ENCODE measurements at regions not wholly inside any gene's neighbourhood (a gene's known extent, or its start where the extent isn't known, plus 50 kb on each side); places are given as distances from the start of the nearest gene placed in this dataset.

GRCh38 chr11:22049276-22049675 is 143.6 kb upstream of the ANO5 start:
- Mint-ChIP-seq H3K4me3 (ENCODE audit: unreplicated experiment) (no peak overlapping the region), H3K27ac (ENCODE audit: unreplicated experiment) (no peak overlapping the region), H3K9me3 (ENCODE audit: unreplicated experiment) (no peaks in the 10 kb centered on the region), H3K36me3 (ENCODE audit: insufficient read depth, unreplicated experiment) (no peaks in the 10 kb centered on the region), H3K27me3 (ENCODE audit: insufficient read depth, unreplicated experiment) (peaks cover 2% of the 10 kb centered on the region), H3K4me1 (ENCODE audit: low read depth, unreplicated experiment) (no peaks in the 10 kb centered on the region)
- intact Hi-C loops (cut with micrococcal nuclease; ENCODE audit: unreplicated experiment): no loop called here
- no TSS peak for BruUV-seq (replicated peaks)
- POLR2A ChIA-PET: no interaction called here
- CTCF ChIA-PET: no interaction called here
- H3K9me3 ChIP-seq: no peaks in the 10 kb centered on the region
- no peaks in the 10 kb centered on the region for H3K27me3 ChIP-seq (replicated peaks; ENCODE audit: control insufficient read depth, insufficient read depth, low read length)
- TF ChIP-seq, protein P1, sequence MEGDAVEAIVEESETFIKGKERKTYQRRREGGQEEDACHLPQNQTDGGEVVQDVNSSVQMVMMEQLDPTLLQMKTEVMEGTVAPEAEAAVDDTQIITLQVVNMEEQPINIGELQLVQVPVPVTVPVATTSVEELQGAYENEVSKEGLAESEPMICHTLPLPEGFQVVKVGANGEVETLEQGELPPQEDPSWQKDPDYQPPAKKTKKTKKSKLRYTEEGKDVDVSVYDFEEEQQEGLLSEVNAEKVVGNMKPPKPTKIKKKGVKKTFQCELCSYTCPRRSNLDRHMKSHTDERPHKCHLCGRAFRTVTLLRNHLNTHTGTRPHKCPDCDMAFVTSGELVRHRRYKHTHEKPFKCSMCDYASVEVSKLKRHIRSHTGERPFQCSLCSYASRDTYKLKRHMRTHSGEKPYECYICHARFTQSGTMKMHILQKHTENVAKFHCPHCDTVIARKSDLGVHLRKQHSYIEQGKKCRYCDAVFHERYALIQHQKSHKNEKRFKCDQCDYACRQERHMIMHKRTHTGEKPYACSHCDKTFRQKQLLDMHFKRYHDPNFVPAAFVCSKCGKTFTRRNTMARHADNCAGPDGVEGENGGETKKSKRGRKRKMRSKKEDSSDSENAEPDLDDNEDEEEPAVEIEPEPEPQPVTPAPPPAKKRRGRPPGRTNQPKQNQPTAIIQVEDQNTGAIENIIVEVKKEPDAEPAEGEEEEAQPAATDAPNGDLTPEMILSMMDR (IDR thresholded peaks at IDR 0.05; ENCODE audit: insufficient read depth in 1 of 2, low read depth in 1 of 2, low read length in 1 of 2, severe bottlenecking in 1 of 2, unreplicated experiment in 1 of 2): no peak
- no peak for DNase-seq
- no peak overlapping the region for H3K4me3 ChIP-seq (ENCODE audit: low read depth, low read length)
- no peaks in the 10 kb centered on the region for H3K4me1 ChIP-seq
- H3K36me3 ChIP-seq (ENCODE audit: control insufficient read depth, insufficient read depth, low read length): no peaks in the 10 kb centered on the region

DNA sequence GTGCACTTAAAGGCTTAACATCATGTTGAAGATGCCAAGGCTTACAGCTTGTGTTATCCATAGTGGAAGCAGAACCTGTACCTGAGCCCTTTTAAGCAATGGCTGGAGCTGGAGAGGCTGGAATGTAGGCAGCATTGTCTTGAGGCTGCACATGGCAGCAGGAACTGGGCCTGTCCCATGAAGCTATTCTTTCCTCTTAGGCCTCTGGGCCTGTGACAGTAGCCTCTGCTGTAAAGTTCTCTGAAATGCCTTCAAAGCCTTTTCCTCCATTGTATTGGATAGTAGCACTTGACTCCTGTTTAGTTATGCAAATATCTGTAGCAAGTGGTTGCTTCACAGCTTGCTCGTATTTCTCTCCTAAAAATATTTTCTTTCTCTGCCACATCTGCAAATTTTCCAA is 127.4 kb upstream of the ANO5 start:
- intact Hi-C loops (cut with micrococcal nuclease; ENCODE audit: unreplicated experiment): no loop called here
- POLR2A ChIA-PET: no interaction called here

GRCh38 chr11:22069844-22070243 is 123.0 kb upstream of the ANO5 start:
- no peaks in the 10 kb centered on the region for H3K36me3 Mint-ChIP-seq (ENCODE audit: insufficient read depth, unreplicated experiment)
- H3K4me1 Mint-ChIP-seq (ENCODE audit: low read depth, unreplicated experiment): no peaks in the 10 kb centered on the region
- intact Hi-C loops (cut with micrococcal nuclease; ENCODE audit: unreplicated experiment): no loop called here
- H3K9me3 ChIP-seq: no peaks in the 10 kb centered on the region
- no peaks in the 10 kb centered on the region for H3K4me1 ChIP-seq
- no peak overlapping the region for H3K27ac Mint-ChIP-seq (ENCODE audit: unreplicated experiment)
- no peaks in the 10 kb centered on the region for H3K27me3 ChIP-seq (replicated peaks; ENCODE audit: control insufficient read depth, insufficient read depth, low read length)
- no peak for DNase-seq
- no peak overlapping the region for H3K4me3 Mint-ChIP-seq (ENCODE audit: unreplicated experiment)
- POLR2A ChIA-PET: no interaction called here
- no peaks in the 10 kb centered on the region for H3K36me3 ChIP-seq (ENCODE audit: control insufficient read depth, insufficient read depth, low read length)
- TF ChIP-seq, protein P1 (IDR thresholded peaks at IDR 0.05; ENCODE audit: insufficient read depth in 1 of 2, low read depth in 1 of 2, low read length in 1 of 2, severe bottlenecking in 1 of 2, unreplicated experiment in 1 of 2): no peak
- no TSS peak for BruUV-seq (replicated peaks)
- CTCF ChIA-PET: no interaction called here
- no peaks in the 10 kb centered on the region for H3K27me3 Mint-ChIP-seq (ENCODE audit: insufficient read depth, unreplicated experiment)
- no peak overlapping the region for H3K4me3 ChIP-seq (ENCODE audit: low read depth, low read length)
- no peaks in the 10 kb centered on the region for H3K9me3 Mint-ChIP-seq (ENCODE audit: unreplicated experiment)

More for the DNA sequence above, 127.4 kb upstream of the ANO5 start:
- no peak for DNase-seq
- Mint-ChIP-seq H3K36me3 (ENCODE audit: insufficient read depth, unreplicated experiment) (no peaks in the 10 kb centered on the region), H3K9me3 (ENCODE audit: unreplicated experiment) (no peaks in the 10 kb centered on the region), H3K4me3 (ENCODE audit: unreplicated experiment) (no peak overlapping the region), H3K27ac (ENCODE audit: unreplicated experiment) (no peak overlapping the region), H3K27me3 (ENCODE audit: insufficient read depth, unreplicated experiment) (no peaks in the 10 kb centered on the region), H3K4me1 (ENCODE audit: low read depth, unreplicated experiment) (no peaks in the 10 kb centered on the region)
- Histone ChIP-seq H3K27me3 (replicated peaks; ENCODE audit: control insufficient read depth, insufficient read depth, low read length) (no peaks in the 10 kb centered on the region), H3K36me3 (ENCODE audit: control insufficient read depth, insufficient read depth, low read length) (no peaks in the 10 kb centered on the region), H3K4me1 (no peaks in the 10 kb centered on the region), H3K4me3 (ENCODE audit: low read depth, low read length) (no peak overlapping the region), H3K9me3 (no peaks in the 10 kb centered on the region)
- CTCF ChIA-PET: no interaction called here
- TF ChIP-seq, protein P1 (IDR thresholded peaks at IDR 0.05; ENCODE audit: insufficient read depth in 1 of 2, low read depth in 1 of 2, low read length in 1 of 2, severe bottlenecking in 1 of 2, unreplicated experiment in 1 of 2): no peak
- no TSS peak for BruUV-seq (replicated peaks)

All from Caco-2 (cell line).